GM19467 (cell line): ENCODE measurements at regions not wholly inside any gene's neighbourhood (a gene's known extent, or its start where the extent isn't known, plus 50 kb on each side); places are given as distances from the start of the nearest gene placed in this dataset.
"Not testable (repeated sequence)": the region's sequence is repeated elsewhere in the genome, so short reads cannot be mapped to it uniquely, and the experiment has no call there.

Source experiments
- ATAC-seq: cut with Tn5 transposase; IDR thresholded peaks from one replicate; pipeline ENCODE4 v1.9.1; 2021; ENCODE audit warnings: mild to moderate bottlenecking, moderate library complexity; ENCODE audit not compliant: unreplicated experiment

GRCh38 chr2:129922571-129923264 lies 56.7 kb upstream of the RAB6C start:
- no peak for ATAC-seq

GRCh38 chr2:129923265-129924091 lies 56.0 kb upstream of the RAB6C start:
- ATAC-seq = no peak

GRCh38 chr2:129924115-129924514 lies 55.4 kb upstream of the RAB6C start:
- ATAC-seq = not testable (repeated sequence)

- no peak for ATAC-seq
Measured at GRCh38 chr2:129925381-129925780, 54.1 kb upstream of the RAB6C start.

GRCh38 chr2:129927696-129928095 lies 51.8 kb upstream of the RAB6C start:
- ATAC-seq = no peak

- ATAC-seq = no peak
Measured at GRCh38 chr2:129929321-129930290, 49.9 kb upstream of the RAB6C start.
